H1 (cell line): ENCODE measurements at regions not wholly inside any gene's neighbourhood (a gene's known extent, or its start where the extent isn't known, plus 50 kb on each side); places are given as distances from the start of the nearest gene placed in this dataset.

Experiments used
- CTCF ChIA-PET: fragments of 300-600 bp; sonication (Branson Sonifier 250); formaldehyde crosslinking; loops from one replicate; lab custom pipeline; 2021; ENCODE audit not compliant: partially characterized antibody; lab: Charles Lee
- POLR2A ChIA-PET: fragments of 300-600 bp; sonication (Branson Sonifier 250); formaldehyde crosslinking; loops from one replicate; lab custom pipeline; 2021; ENCODE audit warnings: inconsistent platforms; ENCODE audit not compliant: partially characterized antibody; lab: Charles Lee
- DNase-seq, 2 experiments: peaks; one replicate each; pipeline versions ENCODE4 v3.0.0 to v3.0.0-alpha.2; 2010 to 2022; ENCODE audit warnings: low spot score in 2 of 2, low read depth in 1 of 2, mixed read lengths in 1 of 2
- FAIRE-seq: peaks from 2 replicates; lab custom pipeline; 2011; peaks lifted over from hg19 to GRCh38; lab: Jason Lieb, UNC
- H2AFZ ChIP-seq: 2 replicates; pipeline ENCODE4 v1.8.1; 2012; ENCODE audit warnings: low read length, inconsistent platforms
- H2AK5ac ChIP-seq: 2 replicates; pipeline ENCODE4 v1.6.1; 2013; ENCODE audit warnings: low read depth, low read length
- H2BK120ac ChIP-seq: replicated peaks from 2 replicates; pipeline ENCODE3; 2013; ENCODE audit warnings: low read depth, low read length, inconsistent platforms
- H2BK12ac ChIP-seq: 2 replicates; pipeline ENCODE4 v1.6.1; 2013; ENCODE audit warnings: low read depth, low read length
- H2BK15ac ChIP-seq: 2 replicates; pipeline ENCODE4 v1.6.1; 2013; ENCODE audit warnings: low read length
- H2BK20ac ChIP-seq: 2 replicates; pipeline ENCODE4 v1.6.1; 2013; ENCODE audit warnings: low read length
- H2BK5ac ChIP-seq: 2 replicates; pipeline ENCODE4 v1.6.1; 2013; ENCODE audit warnings: low read depth, low read length
- H3K14ac ChIP-seq: 2 replicates; pipeline ENCODE4 v1.6.1; 2013; ENCODE audit warnings: inconsistent platforms; ENCODE audit not compliant: insufficient read length
- H3K18ac ChIP-seq: 2 replicates; pipeline ENCODE4 v1.6.1; 2013; ENCODE audit warnings: low read length; ENCODE audit errors: extremely low read depth
- H3K23ac ChIP-seq: 2 replicates; pipeline ENCODE4 v1.6.1; 2013; ENCODE audit warnings: inconsistent platforms; ENCODE audit not compliant: insufficient read length
- H3K23me2 ChIP-seq: 2 replicates; pipeline ENCODE4 v1.6.1; 2013; ENCODE audit warnings: low read depth, low read length
- H3K27ac ChIP-seq: 2 replicates; pipeline ENCODE4 v1.6.1; 2011; ENCODE audit warnings: low read depth, low read length, inconsistent platforms
- H3K27me3 ChIP-seq, 4 experiments: replicated peaks in 1 of 4; 1 replicate in 1 of 4; 2 replicates in 3 of 4; pipeline versions ENCODE4 v1.6.1 to v1.8.1; 2011 to 2013; ENCODE audit warnings: low read length in 3 of 4, mild to moderate bottlenecking in 3 of 4, inconsistent platforms in 2 of 4, mixed read lengths in 2 of 4, moderate library complexity in 1 of 4; ENCODE audit not compliant: control insufficient read depth in 3 of 4, insufficient read depth in 3 of 4; ENCODE audit errors: extremely low read depth in 1 of 4
- H3K36me3 ChIP-seq, 4 experiments: 2 replicates each; pipeline versions ENCODE4 v1.6.1 to v1.8.1; 2011 to 2013; ENCODE audit warnings: mild to moderate bottlenecking in 4 of 4, low read length in 3 of 4, moderate library complexity in 2 of 4, control low read depth in 1 of 4, inconsistent platforms in 1 of 4; ENCODE audit not compliant: insufficient read depth in 4 of 4, control insufficient read depth in 2 of 4
- H3K4ac ChIP-seq: replicated peaks from 2 replicates; pipeline ENCODE3; 2013; ENCODE audit warnings: low read length, low read depth, mixed read lengths, inconsistent platforms; ENCODE audit not compliant: insufficient read length
- H3K4me1 ChIP-seq, 4 experiments: replicated peaks in 1 of 4; 1 replicate in 1 of 4; 2 replicates in 3 of 4; pipeline versions ENCODE4 v1.6.1 to v1.8.1; 2011 to 2013; ENCODE audit warnings: low read length in 3 of 4, inconsistent platforms in 2 of 4, mixed read lengths in 1 of 4; ENCODE audit not compliant: insufficient read depth in 4 of 4, control insufficient read depth in 3 of 4
- H3K4me2 ChIP-seq, 2 experiments: 2 replicates each; pipeline versions ENCODE4 v1.6.1 to v1.8.1; 2011 to 2013; ENCODE audit warnings: low read depth in 2 of 2, low read length in 2 of 2, control low read depth in 1 of 2, inconsistent platforms in 1 of 2, mild to moderate bottlenecking in 1 of 2; ENCODE audit not compliant: insufficient read depth in 1 of 2
- H3K4me3 ChIP-seq, 4 experiments: fragments of 200-600, 300-600 bp in 1 of 4; sonication (generic), shearing (Covaris generic), sonication (Bioruptor Twin) in 1 of 4; 2 replicates each; pipeline versions ENCODE4 v1.5.1 to v1.8.1; 2011 to 2016; ENCODE audit warnings: low read length in 4 of 4, low read depth in 3 of 4, control low read depth in 2 of 4, inconsistent platforms in 2 of 4, mild to moderate bottlenecking in 2 of 4, mixed read lengths in 1 of 4, moderate library complexity in 1 of 4; ENCODE audit not compliant: insufficient read depth in 2 of 4; ENCODE audit errors: extremely low read depth in 1 of 4
- H3K56ac ChIP-seq: replicated peaks from 2 replicates; pipeline ENCODE3; 2013; ENCODE audit warnings: low read depth, mild to moderate bottlenecking, mixed read lengths, low read length, inconsistent platforms; ENCODE audit not compliant: insufficient read length
- H3K79me1 ChIP-seq: 2 replicates; pipeline ENCODE4 v1.6.1; 2013; ENCODE audit warnings: low read depth, low read length, control low read depth
- H3K79me2 ChIP-seq, 2 experiments: 2 replicates each; pipeline versions ENCODE4 v1.6.1 to v1.8.1; 2012 to 2013; ENCODE audit warnings: low read length in 2 of 2, mild to moderate bottlenecking in 2 of 2, inconsistent platforms in 1 of 2; ENCODE audit not compliant: insufficient read depth in 2 of 2, control insufficient read depth in 1 of 2
- H3K9ac ChIP-seq, 4 experiments: replicated peaks in 1 of 4; 1 replicate in 1 of 4; 2 replicates in 3 of 4; pipeline versions ENCODE4 v1.6.1 to v1.8.1; 2011 to 2013; ENCODE audit warnings: low read depth in 3 of 4, low read length in 3 of 4, control low read depth in 2 of 4, mild to moderate bottlenecking in 2 of 4, moderate library complexity in 2 of 4, inconsistent platforms in 1 of 4; ENCODE audit errors: extremely low read depth in 1 of 4
- H3K9me3 ChIP-seq, 2 experiments: 2 replicates each; pipeline versions ENCODE4 v1.6.1 to v1.8.1; 2012 to 2013; ENCODE audit warnings: mild to moderate bottlenecking in 2 of 2, moderate library complexity in 2 of 2, control low read depth in 1 of 2, inconsistent platforms in 1 of 2, low read depth in 1 of 2, low read length in 1 of 2, mixed read lengths in 1 of 2; ENCODE audit not compliant: insufficient read depth in 2 of 2
- H4K20me1 ChIP-seq, 2 experiments: replicated peaks in 1 of 2; 2 replicates each; pipeline versions ENCODE3 to v1.8.1; 2011 to 2013; ENCODE audit warnings: inconsistent platforms in 2 of 2, low read length in 2 of 2, mild to moderate bottlenecking in 1 of 2; ENCODE audit not compliant: insufficient read depth in 2 of 2, control insufficient read depth in 1 of 2
- H4K5ac ChIP-seq: 2 replicates; pipeline ENCODE4 v1.6.1; 2013; ENCODE audit warnings: low read length, low read depth, mixed read lengths, inconsistent platforms; ENCODE audit not compliant: insufficient read length
- H4K8ac ChIP-seq: 2 replicates; pipeline ENCODE4 v1.8.0; 2013; ENCODE audit warnings: mild to moderate bottlenecking, moderate library complexity, low read length, inconsistent platforms; ENCODE audit not compliant: insufficient read depth; ENCODE audit errors: extremely low read depth
- H4K91ac ChIP-seq: replicated peaks from 2 replicates; pipeline ENCODE3; 2013; ENCODE audit warnings: low read length, mixed read lengths, inconsistent platforms; ENCODE audit not compliant: insufficient read length
- BACH1 ChIP-seq: IDR thresholded peaks from 2 replicates; pipeline ENCODE4 v1.6.1; 2012; ENCODE audit warnings: low read length, improper control_type of control experiment
- CBX5 ChIP-seq: fragments of 300-800, 300-1000 bp; sonication (generic); IDR thresholded peaks from 2 replicates; pipeline ENCODE4 v1.7.1; 2016; ENCODE audit warnings: antibody characterized with exemption, low read length, low read depth
- CBX8 ChIP-seq: fragments of 300-800, 300-1000 bp; sonication (generic); IDR thresholded peaks from 2 replicates; pipeline ENCODE4 v1.7.1; 2016; ENCODE audit warnings: low read depth, low read length, borderline replicate concordance
- CEBPB ChIP-seq: IDR thresholded peaks from 2 replicates; pipeline ENCODE4 v1.6.1; 2012; ENCODE audit warnings: low read depth, low read length
- EP300 ChIP-seq, 2 experiments: IDR thresholded peaks; 1 replicate in 1 of 2; 2 replicates in 1 of 2; pipeline ENCODE4 v1.6.1; 2011 to 2012; ENCODE audit warnings: low read depth in 2 of 2, low read length in 2 of 2, mild to moderate bottlenecking in 2 of 2, borderline replicate concordance in 1 of 2, inconsistent platforms in 1 of 2, moderate library complexity in 1 of 2
- GABPA ChIP-seq: IDR thresholded peaks from 2 replicates; pipeline ENCODE4 v1.6.1; 2011; ENCODE audit warnings: mild to moderate bottlenecking, low read length, moderate library complexity, borderline replicate concordance; ENCODE audit not compliant: insufficient read depth
- KDM1A ChIP-seq: fragments of 200-600, 300-600 bp; sonication (generic); IDR thresholded peaks from 2 replicates; pipeline ENCODE4 v1.7.1; 2016; ENCODE audit warnings: mild to moderate bottlenecking, low read length, borderline replicate concordance
- KDM4A ChIP-seq: IDR thresholded peaks from one replicate; pipeline ENCODE4 v1.7.1; 2012; ENCODE audit warnings: low read depth, mild to moderate bottlenecking, moderate library complexity, low read length, inconsistent platforms; ENCODE audit not compliant: severe bottlenecking
- POLR2A ChIP-seq, 2 experiments: IDR thresholded peaks; 1 replicate in 1 of 2; 2 replicates in 1 of 2; pipeline ENCODE4 v1.6.1; 2011; ENCODE audit warnings: low read depth in 2 of 2, low read length in 2 of 2, mild to moderate bottlenecking in 2 of 2; ENCODE audit errors: control extremely low read depth in 1 of 2
- RBBP5 ChIP-seq: IDR thresholded peaks from 2 replicates; pipeline ENCODE4 v1.7.1; 2012; ENCODE audit warnings: low read depth, mild to moderate bottlenecking, inconsistent platforms, low read length, moderate library complexity, borderline replicate concordance
- RFX5 ChIP-seq: IDR thresholded peaks from 2 replicates; pipeline ENCODE4 v1.6.1; 2011; ENCODE audit warnings: low read depth, low read length, improper control_type of control experiment, borderline replicate concordance
- RXRA ChIP-seq: IDR thresholded peaks from 2 replicates; pipeline ENCODE4 v1.6.1; 2011; ENCODE audit warnings: low read depth, mild to moderate bottlenecking, low read length, moderate library complexity; ENCODE audit not compliant: insufficient read depth
- SIX5 ChIP-seq: IDR thresholded peaks from 2 replicates; pipeline ENCODE4 v1.6.1; 2011; ENCODE audit warnings: mild to moderate bottlenecking, low read depth, low read length
- TCF12 ChIP-seq: IDR thresholded peaks from 2 replicates; pipeline ENCODE4 v1.6.1; 2011; ENCODE audit warnings: low read depth, mild to moderate bottlenecking, low read length
- ZNF274 ChIP-seq: IDR thresholded peaks from 2 replicates; pipeline ENCODE4 v1.7.0; 2012; ENCODE audit warnings: low read length, borderline replicate concordance; ENCODE audit errors: extremely low read depth
- WGBS, 2 experiments: shearing (Covaris generic) in 1 of 2; methylation state at CpG; one replicate each; pipeline versions ENCODE4 v1.1.6 to v1.1.7; 2013 to 2015; ENCODE audit warnings: low lambda C conversion rate in 2 of 2, mixed read lengths in 2 of 2, inconsistent platforms in 1 of 2, low coverage in 1 of 2, missing lambda C conversion rate in 1 of 2; ENCODE audit not compliant: insufficient replicate concordance in 2 of 2, insufficient coverage in 1 of 2, insufficient read length in 1 of 2; ENCODE audit errors: extremely low coverage in 1 of 2, missing lambda C conversion rate in 1 of 2; 5-methylcytosine and 5-hydroxymethylcytosine counted together

GRCh38 chr9:13450723-13451122, 171.2 kb upstream of the MPDZ start:
- TF ChIP-seq CBX5 (no peak), RXRA (no peak), CBX8 (no peak), CEBPB (no peak), KDM4A (no peak), ZNF274 (no peak), EP300 (IDR thresholded peaks at IDR 0.05; ENCODE audit: borderline replicate concordance in 1 of 2, low read depth in 2 of 2, low read length in 2 of 2) (no peak), BACH1 (no peak), SIX5 (no peak), POLR2A (IDR thresholded peaks at IDR 0.05; ENCODE audit: control extremely low read depth in 1 of 2, low read depth in 2 of 2, low read length in 2 of 2) (no peak), TCF12 (no peak), RBBP5 (no peak), RFX5 (no peak), KDM1A (no peak), GABPA (no peak)
- Histone ChIP-seq H3K79me2 (no peaks in the 10 kb centered on the region), H2BK20ac (no peak overlapping the region), H3K14ac (no peak overlapping the region), H3K18ac (no peak overlapping the region), H3K9me3 (no peaks in the 10 kb centered on the region), H3K27ac (no peak overlapping the region), H3K4ac (no peak overlapping the region), H3K4me1 (peaks cover 0 to 3% (median 0%) of the 10 kb centered on the region in 4 experiments; a peak in 2 of 7 replicates), H2BK120ac (no peak overlapping the region), H3K4me2 (no peak overlapping the region), H4K5ac (no peak overlapping the region), H3K23ac (no peak overlapping the region), H3K56ac (no peak overlapping the region), H4K8ac (no peak overlapping the region), H3K4me3 (no peak overlapping the region), H2BK12ac (no peak overlapping the region), H3K79me1 (no peaks in the 10 kb centered on the region), H2AK5ac (no peak overlapping the region), H2AFZ (no peak overlapping the region), H3K27me3 (no peaks in the 10 kb centered on the region), H4K20me1 (no peaks in the 10 kb centered on the region), H3K9ac (no peak overlapping the region), H2BK5ac (no peak overlapping the region), H3K23me2 (no peaks in the 10 kb centered on the region; the same call in 1 of the 2 replicates), H2BK15ac (no peak overlapping the region), H3K36me3 (no peaks in the 10 kb centered on the region), H4K91ac (no peak overlapping the region)
- ChIA-PET POLR2A (no interaction called here), CTCF (interaction anchor here (0.7 kb wide), 1 partner anchor 10 kb away, joined by 3 read pairs; no protein-coding TSS in a partner anchor)
- DNase-seq (no peak), FAIRE-seq (no peak)
- WGBS, 2 experiments = 75% methylated on average over 3 of the region's 3 CpGs; no CpG with 5 or more reads in 1 of the 2 experiments
